ENCODE measurements at regions not wholly inside any gene's neighbourhood (a gene's known extent, or its start where the extent isn't known, plus 50 kb on each side); places are given as distances from the start of the nearest gene placed in this dataset.

- WGBS, 2 donors: 63 to 76% methylated on average over 3 of the region's 3 CpGs
- ATAC-seq (ENCODE audit: low FRiP score in 2 of 2) (peak in 1 of 2 donors; percentile 15), DNase-seq (peak in 1 of 2 donors; percentile 36)
- Histone ChIP-seq H3K27me3 (no peaks in the 10 kb centered on the region), H3K4me1 (no peaks in the 10 kb centered on the region), H3K27ac (no peak overlapping the region), H3K9me3 (no peaks in the 10 kb centered on the region), H3K36me3 (no peaks in the 10 kb centered on the region), H3K4me3 (no peak overlapping the region)
- no peak for TF ChIP-seq POLR2A (IDR thresholded peaks at IDR 0.05)
- no peak for TF ChIP-seq EP300 (IDR thresholded peaks at IDR 0.05)
- TF ChIP-seq CTCF (IDR thresholded peaks at IDR 0.05): no peak
- no peak for TF ChIP-seq POLR2AphosphoS5 (IDR thresholded peaks at IDR 0.05)
Measured at GRCh38 chr6:3565291-3565690, 108.4 kb upstream of the SLC22A23 start.

- DNase-seq (no peak), ATAC-seq (ENCODE audit: low FRiP score in 2 of 2) (no peak)
- H3K27me3 ChIP-seq: no peaks in the 10 kb centered on the region
- 71 to 73% methylated on average over 1 of the region's 1 CpG for WGBS, 2 donors
- H3K9me3 ChIP-seq: no peaks in the 10 kb centered on the region
- no peak overlapping the region for H3K4me3 ChIP-seq
- H3K36me3 ChIP-seq: no peaks in the 10 kb centered on the region
- H3K4me1 ChIP-seq: no peaks in the 10 kb centered on the region
- no peak overlapping the region for H3K27ac ChIP-seq
- TF ChIP-seq POLR2AphosphoS5 (IDR thresholded peaks at IDR 0.05) (no peak), CTCF (IDR thresholded peaks at IDR 0.05) (no peak), EP300 (IDR thresholded peaks at IDR 0.05) (no peak), POLR2A (IDR thresholded peaks at IDR 0.05) (no peak)
Measured at GRCh38 chr6:3561725-3562124, 104.9 kb upstream of the SLC22A23 start.

- H3K9me3 ChIP-seq: no peaks in the 10 kb centered on the region
- H3K4me1 ChIP-seq: no peaks in the 10 kb centered on the region
- H3K4me3 ChIP-seq: no peak overlapping the region
- H3K36me3 ChIP-seq: no peaks in the 10 kb centered on the region
- H3K27ac ChIP-seq: no peak overlapping the region
- H3K27me3 ChIP-seq: no peaks in the 10 kb centered on the region
- DNase-seq: no peak
- WGBS, 2 donors: 86 to 90% methylated on average over 1 of the region's 1 CpG
- no peak for TF ChIP-seq CTCF (IDR thresholded peaks at IDR 0.05)
- no peak for TF ChIP-seq EP300 (IDR thresholded peaks at IDR 0.05)
- no peak for TF ChIP-seq POLR2A (IDR thresholded peaks at IDR 0.05)
- no peak for TF ChIP-seq POLR2AphosphoS5 (IDR thresholded peaks at IDR 0.05)
- ATAC-seq (ENCODE audit: low FRiP score in 2 of 2): no peak
Measured at GRCh38 chr6:3560211-3560610, 103.4 kb upstream of the SLC22A23 start.

GRCh38 chr6:3559561-3559960 is 102.7 kb upstream of the SLC22A23 start:
- H3K9me3 ChIP-seq: no peaks in the 10 kb centered on the region
- H3K4me1 ChIP-seq: no peaks in the 10 kb centered on the region
- H3K27me3 ChIP-seq: no peaks in the 10 kb centered on the region
- ATAC-seq (ENCODE audit: low FRiP score in 2 of 2) (no peak), DNase-seq (no peak)
- no peaks in the 10 kb centered on the region for H3K36me3 ChIP-seq
- TF ChIP-seq POLR2AphosphoS5 (IDR thresholded peaks at IDR 0.05) (no peak), EP300 (IDR thresholded peaks at IDR 0.05) (no peak), POLR2A (IDR thresholded peaks at IDR 0.05) (no peak), CTCF (IDR thresholded peaks at IDR 0.05) (no peak)
- H3K27ac ChIP-seq: no peak overlapping the region
- WGBS, 2 donors: 50 to 73% methylated on average over 3 of the region's 3 CpGs
- H3K4me3 ChIP-seq: no peak overlapping the region

- no peak for ATAC-seq (ENCODE audit: low FRiP score in 2 of 2)
- 60 to 71% methylated on average over 3 of the region's 3 CpGs for WGBS, 2 donors
- Histone ChIP-seq H3K9me3 (peaks cover 0 to 5% (median 2%) of the 10 kb centered on the region in 4 donors), H3K4me3 (no peak overlapping the region), H3K27me3 (no peaks in the 10 kb centered on the region), H3K4me1 (no peaks in the 10 kb centered on the region), H3K27ac (no peak overlapping the region), H3K36me3 (no peaks in the 10 kb centered on the region)
- no peak for DNase-seq
- TF ChIP-seq CTCF (IDR thresholded peaks at IDR 0.05) (no peak), EP300 (IDR thresholded peaks at IDR 0.05) (no peak), POLR2A (IDR thresholded peaks at IDR 0.05) (no peak), POLR2AphosphoS5 (IDR thresholded peaks at IDR 0.05) (no peak)
Measured at GRCh38 chr6:3557336-3557735, 100.5 kb upstream of the SLC22A23 start.

All from upper lobe of left lung (tissue), 6 donors.